CD1c-positive myeloid dendritic cell (primary cell): ENCODE measurements at regions not wholly inside any gene's neighbourhood (a gene's known extent, or its start where the extent isn't known, plus 50 kb on each side); places are given as distances from the start of the nearest gene placed in this dataset.

ENCODE experiments used
- DNase-seq: peaks from one replicate; pipeline ENCODE4 v3.0.0-alpha.2; 2016; ENCODE audit errors: extremely low spot score

DNA sequence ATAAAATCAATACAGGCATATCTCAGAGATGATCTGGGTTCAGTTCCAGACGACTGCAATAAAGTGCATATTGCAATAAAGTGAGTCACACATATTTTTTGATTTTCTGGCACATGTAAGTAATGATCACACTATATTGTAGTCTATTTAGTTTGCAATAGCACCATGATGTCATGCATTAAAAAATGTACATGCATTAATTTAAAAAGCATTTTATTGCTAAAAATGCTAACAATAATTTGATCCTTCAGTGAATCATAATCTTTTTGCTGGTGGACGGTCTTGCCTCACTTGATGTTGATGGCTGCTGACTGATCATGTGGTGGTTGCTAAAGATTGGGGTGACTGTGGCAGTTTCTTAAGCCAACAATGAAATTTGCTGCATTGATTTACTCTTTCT, 511.1 kb downstream of the OTOL1 start:
- no peak for DNase-seq

DNA sequence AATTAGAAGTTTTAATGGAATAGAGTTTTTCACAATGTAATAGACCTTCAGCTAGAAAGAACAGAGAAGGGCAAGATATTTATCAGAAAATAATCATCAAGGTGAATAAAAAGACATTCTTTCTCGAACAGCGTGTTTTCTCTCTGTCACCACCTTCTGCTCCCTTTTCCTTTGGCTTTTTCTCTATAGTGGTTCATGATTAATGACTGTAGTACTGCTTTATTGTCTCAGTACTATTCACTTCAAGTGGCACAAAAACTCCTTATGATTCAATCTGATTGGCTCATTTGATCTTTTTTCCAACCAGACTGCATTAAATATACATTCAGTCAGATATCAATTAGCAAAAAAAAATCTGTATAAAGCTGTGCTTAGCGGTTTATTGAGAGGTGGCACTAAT, 516.0 kb downstream of the OTOL1 start:
- no peak for DNase-seq

DNA sequence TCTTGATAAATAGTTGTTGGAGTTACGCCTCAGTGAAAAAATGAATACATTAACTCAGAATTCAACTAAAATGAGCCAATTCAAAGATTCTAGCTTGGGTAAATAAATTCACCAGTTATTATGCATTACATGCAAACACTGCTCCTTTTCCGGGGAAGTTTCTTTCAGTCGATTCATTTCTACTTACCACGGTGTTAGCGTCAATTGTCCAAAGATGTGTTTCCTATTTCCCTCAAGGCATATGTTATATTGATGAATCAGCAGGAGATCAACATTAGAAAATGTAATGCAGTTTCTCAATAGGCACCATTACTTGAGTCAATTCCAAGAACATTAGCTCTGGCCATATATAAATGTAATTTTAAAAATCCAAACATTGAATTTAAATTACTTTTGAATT, 517.7 kb downstream of the OTOL1 start:
- DNase-seq, result no peak

DNA sequence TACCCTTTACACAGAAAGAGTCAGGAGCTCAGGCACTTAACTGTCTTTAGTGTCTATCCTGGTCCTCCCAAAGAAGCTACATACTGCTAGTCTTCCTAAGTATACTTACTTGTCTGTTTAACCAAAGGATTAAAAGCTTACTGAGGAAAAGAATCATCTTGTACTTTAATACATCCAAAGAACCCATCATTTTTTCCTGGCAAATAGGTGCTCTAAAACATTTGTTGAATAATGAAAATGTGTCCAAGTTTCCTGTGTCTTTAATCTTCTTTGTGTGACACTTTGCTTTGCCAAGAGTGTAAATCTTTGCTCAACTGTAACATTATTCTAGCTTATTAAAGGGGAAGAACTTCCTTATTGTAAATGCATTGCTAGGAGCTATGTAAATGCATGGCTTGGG, 519.2 kb downstream of the OTOL1 start:
- DNase-seq, result no peak

DNA sequence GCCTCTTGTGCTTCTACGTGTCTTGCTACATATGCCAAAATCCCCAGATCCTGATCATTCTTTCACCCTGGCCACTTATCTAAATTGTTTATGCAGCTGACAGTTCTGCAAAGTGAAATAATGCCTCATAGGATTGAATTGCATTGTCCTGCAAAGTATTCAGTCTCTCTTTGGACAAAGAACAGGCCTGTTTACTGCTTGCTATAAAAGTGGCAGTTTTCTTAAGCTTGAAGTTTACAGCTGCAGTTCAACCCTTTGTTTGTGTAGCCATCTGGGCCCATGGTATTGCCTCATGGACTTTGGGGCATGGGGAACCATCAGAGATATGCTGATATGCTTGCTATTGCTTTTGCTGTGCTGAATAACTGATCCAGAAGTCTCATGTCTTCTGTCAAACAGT, 523.2 kb downstream of the OTOL1 start:
- no peak for DNase-seq

DNA sequence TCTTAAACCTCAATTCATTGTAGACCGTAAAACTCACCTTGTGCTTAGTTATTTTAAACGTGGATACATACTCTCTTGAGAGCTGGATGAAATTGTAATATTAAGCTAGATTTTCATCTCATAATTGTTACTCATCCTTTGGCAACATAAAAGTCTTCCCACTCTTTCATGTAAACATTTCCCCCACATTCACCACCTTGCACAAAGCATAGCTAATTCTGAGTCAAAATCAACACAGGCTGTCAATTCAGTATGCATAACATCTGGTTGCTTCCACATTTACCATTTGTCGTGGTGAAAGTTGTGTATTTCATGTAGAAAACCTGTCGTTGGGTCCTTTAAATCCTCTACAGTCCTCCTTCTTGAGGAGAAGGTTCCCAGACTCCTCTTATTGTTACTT, 524.6 kb downstream of the OTOL1 start:
- no peak for DNase-seq

DNA sequence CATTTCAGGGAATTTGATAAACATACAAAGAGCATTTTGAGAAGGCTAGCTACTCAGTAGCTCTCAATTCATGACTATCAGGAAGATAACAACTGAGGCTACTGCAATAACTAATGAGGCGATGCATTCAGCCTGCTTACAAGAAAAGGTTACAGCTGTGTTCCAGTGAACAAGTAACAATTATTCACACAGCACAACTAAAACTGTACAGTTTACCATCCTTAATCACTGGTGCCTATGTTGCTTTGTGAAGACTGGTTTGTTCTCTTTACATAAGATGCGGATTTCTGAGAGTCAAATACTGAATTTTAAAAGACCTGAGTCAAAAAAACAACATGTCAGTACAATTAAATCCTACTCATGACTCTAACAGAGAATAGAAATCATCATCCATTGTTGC, 526.3 kb downstream of the OTOL1 start:
- DNase-seq, result no peak

DNA sequence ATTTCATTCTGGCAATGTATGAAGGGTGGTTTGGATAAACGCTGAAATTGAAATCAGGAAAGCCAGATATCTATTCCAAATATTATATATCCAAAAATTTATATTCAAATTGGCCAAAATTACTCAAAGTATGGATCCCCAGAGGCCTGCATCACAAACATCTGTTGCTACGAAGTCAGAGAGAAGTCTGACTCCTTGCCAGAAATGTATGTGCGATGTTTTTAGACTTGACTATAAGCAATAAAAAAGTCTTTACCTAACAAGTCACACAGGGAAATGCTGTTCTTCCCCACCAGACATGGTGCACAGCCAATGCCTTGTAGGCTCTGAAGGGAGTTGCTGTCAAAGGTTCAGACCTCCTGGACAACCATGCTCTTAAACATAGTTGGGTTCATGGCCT, 533.1 kb downstream of the OTOL1 start:
- no peak for DNase-seq

DNA sequence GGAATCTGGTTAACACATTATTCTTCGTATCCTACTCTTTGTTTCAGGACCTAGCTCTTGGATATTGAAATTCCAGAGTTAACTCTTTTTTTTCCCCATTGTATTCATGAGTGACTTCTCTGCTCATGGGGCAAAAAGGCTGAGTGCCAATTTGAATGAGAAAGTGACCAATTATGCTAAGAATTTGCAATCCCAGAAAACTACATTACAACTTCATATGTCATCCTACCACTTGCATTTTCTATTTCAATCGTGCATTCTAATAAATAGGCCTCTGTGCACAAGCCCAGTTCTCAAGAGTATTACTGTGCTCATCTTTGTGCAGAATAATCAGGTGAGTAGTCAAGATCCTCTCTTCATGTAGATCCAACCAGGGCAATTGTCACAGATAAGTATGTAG, 537.8 kb downstream of the OTOL1 start:
- no peak for DNase-seq

DNA sequence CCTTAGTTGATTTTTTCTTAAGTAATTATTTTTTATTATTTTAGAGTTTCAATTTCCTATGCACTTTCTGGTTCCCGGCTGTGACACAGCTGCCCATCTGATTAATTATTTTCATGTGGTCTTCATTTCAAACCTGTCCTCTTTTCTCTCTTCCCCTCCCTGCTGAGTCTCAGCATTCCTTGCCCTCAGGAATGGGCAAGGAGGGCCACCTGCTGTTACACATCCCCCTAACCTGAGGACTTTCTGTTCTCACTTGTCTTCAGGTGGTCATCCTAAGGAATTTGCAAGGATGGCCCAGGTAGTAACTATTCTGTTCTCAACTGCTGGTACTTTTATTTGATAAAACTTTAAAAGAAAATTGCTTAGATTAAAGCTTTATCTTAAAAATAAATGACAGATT, 545.0 kb downstream of the OTOL1 start:
- no peak for DNase-seq

DNA sequence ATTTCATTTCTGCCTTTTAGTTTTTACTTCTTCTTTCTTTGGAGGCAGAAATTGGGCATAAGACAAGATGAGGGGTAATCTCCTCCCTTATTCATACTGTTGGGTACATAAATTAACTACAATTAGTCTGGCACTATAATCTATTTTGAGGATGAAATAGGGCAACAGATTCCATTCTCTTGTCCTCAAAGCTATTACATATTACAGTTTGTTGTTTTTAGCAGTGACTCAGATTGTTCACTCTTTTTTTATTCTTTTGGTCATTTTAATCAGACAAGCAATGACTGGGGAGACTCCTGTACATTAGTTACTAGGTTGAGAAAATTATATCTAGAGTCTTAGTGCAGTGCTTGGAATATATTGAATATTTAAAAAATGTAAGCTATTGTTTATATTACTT, 556.0 kb downstream of the OTOL1 start:
- DNase-seq, result no peak

DNA sequence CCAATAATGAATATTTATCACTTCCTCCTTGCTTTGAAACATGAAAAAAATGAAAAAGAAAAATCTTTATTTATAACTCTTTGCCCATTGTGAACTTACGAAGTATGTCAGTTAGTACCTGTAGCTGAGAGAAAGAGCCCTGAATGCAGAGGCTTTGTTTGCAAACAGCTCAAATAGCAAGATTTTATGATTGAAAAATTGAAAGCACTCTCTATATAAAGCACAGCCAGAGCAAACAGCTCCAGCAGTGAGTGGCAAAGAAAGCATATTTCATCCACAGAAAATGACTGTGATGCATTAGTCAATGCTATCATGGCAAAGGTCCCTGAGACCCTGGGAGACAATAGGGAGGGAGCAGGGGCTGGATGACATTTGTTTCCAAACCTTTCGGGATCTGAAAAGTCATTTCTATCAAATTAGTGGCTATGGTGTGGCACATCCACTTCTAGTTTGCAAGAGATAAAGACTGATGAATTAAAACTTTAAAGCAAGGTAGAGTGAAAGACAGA, 576.1 kb downstream of the OTOL1 start:
- no peak for DNase-seq

DNA sequence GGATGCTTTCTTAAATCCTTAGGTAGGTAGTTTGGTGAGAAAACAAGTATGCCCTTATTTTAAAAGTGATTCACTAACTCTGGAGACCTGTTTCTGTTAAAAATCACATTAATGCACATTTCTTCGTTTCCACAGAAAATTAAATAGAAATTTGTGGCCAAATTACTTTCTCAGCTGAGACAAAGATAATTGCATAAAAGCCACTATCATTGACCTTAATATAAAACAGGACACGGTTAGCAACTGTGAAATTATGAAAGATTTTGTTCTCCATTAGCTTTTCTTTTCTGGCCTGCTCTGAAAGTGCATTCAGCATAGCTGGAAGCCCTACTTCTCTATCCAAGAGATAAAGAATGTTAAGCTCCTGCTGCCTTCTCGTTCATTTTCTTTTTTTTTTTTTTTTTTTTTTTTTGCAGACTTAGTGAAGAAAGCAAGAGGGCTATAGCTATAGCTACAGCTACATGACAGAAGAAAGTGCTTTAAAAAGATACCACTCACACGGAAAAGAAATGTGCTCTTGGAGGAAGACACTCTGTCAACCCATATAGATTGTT, 576.9 kb downstream of the OTOL1 start:
- DNase-seq, result no peak

DNA sequence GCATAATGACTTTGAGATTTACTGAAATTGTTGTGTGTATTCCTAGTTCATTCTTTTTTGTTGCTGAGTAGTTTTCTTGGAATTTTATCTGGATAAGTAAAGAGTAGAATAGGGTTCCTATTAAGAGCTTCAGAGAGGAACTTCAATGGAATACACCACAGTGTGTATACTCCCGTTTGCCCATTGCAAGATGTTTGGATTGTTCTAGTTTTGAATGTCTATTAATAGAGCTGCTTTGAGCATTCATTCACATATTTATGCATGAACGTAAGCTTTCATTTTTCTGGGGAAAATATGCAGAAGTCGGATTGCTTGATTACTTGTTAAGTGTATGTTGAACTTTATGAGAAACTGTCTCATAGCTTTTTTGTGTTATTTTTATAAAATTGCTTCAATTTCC, 580.5 kb downstream of the OTOL1 start:
- DNase-seq, result no peak

DNA sequence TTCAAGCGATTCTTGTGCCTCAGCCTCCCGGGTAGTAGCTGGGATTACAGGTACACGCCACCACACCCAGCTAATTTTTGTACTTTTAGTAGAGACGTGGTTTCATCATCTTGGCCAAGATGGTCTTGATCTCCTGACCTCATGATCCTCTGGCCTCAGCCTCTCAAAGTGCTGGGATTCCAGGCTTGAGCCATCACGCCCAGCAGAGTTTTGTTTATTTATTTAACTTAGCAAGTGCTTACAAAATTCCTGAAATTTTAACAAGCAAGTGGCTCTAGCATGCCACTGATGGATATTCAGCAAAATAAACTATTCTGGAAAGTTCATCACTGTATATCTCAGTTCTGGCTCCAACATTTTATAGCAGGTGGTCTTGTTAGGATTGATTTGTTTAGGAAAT, 585.9 kb downstream of the OTOL1 start:
- no peak for DNase-seq

DNA sequence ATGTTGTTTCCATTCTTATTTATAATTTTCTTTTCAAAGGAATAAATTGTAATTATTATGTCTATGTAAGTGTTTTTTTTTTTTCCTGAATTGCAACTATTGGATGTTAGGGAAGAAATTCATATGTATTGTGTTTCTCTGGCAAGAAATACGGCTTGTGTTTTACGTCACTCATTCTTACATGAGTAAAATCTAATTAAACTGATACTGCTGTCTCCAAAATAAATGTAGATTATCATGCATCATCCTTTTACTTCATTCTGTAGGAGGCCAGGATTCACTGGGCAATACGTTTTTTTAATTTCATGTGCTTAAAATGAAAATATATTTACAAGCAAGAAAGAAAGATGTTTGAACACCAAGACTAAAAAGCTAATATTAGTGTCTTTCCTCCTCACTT, 590.8 kb downstream of the OTOL1 start:
- no peak for DNase-seq

DNA sequence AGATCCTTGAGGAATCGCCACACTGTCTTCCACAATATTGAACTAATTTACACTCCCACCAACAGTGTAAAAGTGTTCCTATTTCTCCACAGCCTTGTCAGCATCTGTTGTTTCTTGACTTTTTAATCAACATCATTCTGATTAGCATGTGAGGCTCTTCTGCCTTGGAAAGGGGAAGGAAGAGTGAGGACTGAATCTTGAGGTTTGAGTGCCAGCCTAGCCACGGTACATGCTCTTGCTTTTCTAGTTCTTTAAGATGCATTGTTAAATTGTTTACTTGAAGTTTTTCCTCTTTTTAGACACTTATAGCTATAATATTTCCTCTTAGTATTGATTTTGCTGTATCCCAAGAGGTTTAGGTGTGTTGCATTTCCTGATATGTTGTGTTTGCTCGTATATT, 596.1 kb downstream of the OTOL1 start:
- no peak for DNase-seq

DNA sequence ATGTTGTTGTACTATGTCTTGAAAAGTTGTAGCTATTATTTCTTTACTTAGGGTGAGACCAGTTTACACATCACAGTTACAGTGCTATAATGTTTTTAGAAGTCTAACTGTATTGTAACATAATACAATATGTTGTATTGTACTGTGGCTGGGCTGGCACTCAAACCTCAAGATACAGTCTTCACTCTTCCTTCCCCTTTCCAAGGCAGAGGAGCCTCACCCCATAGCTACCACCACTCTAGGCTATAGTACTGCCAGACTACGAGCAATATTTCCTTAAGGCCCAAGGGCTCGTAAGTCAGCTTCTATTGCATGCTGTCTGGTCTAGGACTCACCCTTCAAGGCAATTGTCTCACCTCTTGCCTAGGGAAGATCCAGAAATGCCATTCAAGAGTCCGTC, 597.7 kb downstream of the OTOL1 start:
- no peak for DNase-seq

DNA sequence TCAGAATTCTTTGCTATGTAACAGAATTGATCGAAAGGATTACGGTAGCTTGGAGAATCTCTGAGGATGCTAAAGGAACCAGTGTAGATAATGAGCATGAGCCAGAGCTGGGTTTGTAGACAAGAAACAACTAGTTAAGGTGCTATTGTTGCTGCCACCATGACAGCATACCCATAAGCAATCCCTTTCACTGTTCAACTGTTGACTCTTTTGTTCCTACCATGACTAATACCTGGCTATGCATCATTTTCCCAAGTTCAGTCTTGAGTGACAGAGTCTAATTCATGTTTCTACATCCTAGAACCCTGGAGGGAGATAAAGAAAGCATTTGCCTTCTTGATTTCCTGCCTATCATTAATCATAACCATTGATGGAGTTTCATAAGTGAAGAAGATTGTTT, 600.3 kb downstream of the OTOL1 start:
- no peak for DNase-seq

DNA sequence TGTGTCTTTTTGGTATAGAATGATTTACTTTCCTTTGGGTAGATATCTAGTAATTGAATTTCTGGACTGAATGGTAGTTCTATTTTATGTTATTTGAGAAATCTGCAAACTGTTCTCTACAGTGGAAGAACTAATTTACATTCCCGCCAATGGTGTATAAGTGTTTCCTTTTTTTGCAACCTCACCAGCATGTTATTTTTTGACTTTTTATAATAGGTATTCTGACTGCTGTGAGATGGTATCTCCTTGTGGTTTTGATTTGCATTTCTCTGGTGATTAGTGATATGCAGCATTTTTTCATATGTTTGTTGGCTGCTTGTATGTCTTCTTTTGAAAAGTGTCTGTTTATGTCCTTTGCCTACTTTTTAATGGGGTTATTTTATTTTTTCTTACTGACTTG, 607.2 kb downstream of the OTOL1 start:
- DNase-seq, result no peak

DNA sequence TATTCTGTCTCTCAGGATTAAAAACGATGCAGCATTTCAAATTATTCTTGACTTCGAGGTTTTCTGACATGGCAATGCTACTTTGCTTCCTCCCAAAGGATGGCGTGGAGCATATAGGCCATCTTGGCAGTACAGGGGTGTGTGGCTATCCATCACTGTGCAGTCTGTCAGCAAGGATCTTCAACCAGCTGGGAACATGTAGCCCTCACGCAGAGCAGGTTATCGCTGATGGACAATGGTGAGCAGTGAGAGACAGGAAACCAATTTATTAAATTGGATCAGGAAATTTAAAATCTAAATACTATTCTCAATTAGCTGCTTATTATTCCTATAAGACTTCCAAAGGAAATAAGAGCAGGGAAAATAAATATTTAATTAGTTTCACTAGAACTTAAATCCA, 615.3 kb downstream of the OTOL1 start:
- no peak for DNase-seq

DNA sequence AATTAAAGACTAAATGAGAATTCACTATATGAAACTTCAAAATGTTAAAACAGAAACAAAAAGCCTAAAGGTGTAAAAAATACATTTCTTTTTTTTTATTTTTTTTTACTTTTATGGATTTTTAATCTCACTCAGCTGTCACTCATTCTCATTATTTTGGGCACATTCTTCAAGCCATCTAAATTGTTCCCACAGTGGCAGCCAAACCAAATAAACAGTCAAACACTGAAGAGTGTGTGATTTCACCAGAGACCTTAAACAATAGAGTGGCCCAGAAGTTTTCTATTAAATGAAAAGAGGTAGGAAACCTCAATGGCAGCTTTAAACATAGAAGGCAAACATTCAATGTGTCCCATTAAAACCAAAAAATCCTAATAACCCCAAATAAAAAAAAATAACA, 616.1 kb downstream of the OTOL1 start:
- no peak for DNase-seq

DNA sequence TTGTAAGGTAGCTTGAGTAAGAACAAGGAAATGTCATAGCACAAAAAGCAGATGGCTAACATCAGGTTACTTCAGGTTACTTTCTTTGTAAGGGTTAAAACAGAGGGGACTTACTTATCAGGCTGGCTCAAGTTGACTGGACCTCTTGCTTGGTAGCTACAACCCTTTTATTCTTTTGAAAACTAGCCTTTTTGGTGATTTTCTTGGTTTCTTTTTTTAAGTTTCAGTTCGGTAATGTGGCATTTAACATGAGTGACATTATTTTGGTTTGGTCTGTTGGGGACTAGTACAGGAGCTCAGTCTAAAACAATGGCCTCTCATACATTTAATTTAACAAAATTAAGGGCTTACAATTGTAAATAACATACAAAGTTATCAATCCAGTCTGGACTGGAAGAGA, 621.4 kb downstream of the OTOL1 start:
- no peak for DNase-seq

DNA sequence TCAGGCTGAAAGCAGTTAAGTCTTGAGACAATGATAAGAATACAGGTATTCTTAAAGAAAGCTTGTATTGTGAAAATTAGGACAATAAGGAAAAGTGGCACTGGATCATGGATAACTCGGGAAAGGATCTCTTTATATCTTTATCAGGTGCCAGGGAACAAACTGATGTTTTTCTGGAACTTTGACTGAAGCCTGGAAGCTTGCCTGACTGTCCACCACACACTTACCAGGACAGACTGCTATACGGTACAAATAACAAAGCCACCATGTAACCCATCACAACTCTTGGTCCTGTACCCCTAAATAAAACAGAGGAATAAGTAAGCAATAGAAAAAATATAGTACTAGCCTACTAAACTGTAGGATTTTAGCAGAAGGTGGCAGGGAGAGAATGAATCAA, 623.0 kb downstream of the OTOL1 start:
- DNase-seq, result no peak

DNA sequence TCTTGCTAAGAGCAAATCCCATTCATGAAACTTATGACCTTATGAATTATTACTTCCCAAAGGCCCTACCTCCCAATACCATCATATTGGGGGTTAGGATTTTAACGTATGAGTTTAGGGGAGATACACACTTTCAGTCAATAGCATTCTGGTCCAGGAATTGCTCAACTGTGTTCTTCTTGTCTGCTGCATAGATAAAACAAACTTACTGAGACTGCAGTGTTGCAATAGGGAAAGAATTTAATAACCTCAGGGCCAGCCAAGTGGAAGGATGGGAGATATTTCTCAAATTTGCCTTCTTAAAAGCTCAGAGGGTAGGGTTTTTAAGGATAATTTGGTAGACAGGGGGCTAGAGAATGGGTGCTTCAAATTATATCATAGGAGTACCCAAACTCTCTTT, 625.8 kb downstream of the OTOL1 start:
- DNase-seq, result no peak
